Tibial nerve (tissue), 4 donors: ENCODE measurements at regions not wholly inside any gene's neighbourhood (a gene's known extent, or its start where the extent isn't known, plus 50 kb on each side); places are given as distances from the start of the nearest gene placed in this dataset.

Experiments used
- DNase-seq, 2 donors: peaks; one replicate each; pipeline ENCODE4 v3.0.0-alpha.2; 2019; ENCODE audit warnings: low spot score in 2 of 2
- H3K27ac ChIP-seq, 4 donors: fragments of 200-600 bp; sonication (generic) in 3 of 4; one replicate each; pipeline ENCODE4 v1.5.1; 2017 to 2019; ENCODE audit warnings: mild to moderate bottlenecking in 1 of 4
- H3K27me3 ChIP-seq, 2 donors: fragments of 200-600 bp; sonication (generic) in 1 of 2; one replicate each; pipeline versions ENCODE4 v1.5.1 to v1.6.0; 2017 to 2019
- H3K36me3 ChIP-seq, 3 donors: fragments of 200-600 bp; sonication (generic); one replicate each; pipeline ENCODE4 v1.5.1; 2018 to 2019
- H3K4me1 ChIP-seq, 4 donors: fragments of 200-600 bp; sonication (generic) in 3 of 4; one replicate each; pipeline ENCODE4 v1.5.1; 2017 to 2019
- H3K4me3 ChIP-seq, 4 donors: fragments of 200-600 bp; sonication (generic) in 3 of 4; one replicate each; pipeline ENCODE4 v1.5.1; 2017 to 2019; ENCODE audit warnings: mild to moderate bottlenecking in 1 of 4, moderate library complexity in 1 of 4
- H3K9me3 ChIP-seq, 4 donors: fragments of 200-600 bp; sonication (generic) in 3 of 4; one replicate each; pipeline ENCODE4 v1.5.1; 2017 to 2019
- CTCF ChIP-seq, 5 experiments: fragments of 200-600 bp in 3 of 5; fragments of 450-650 bp in 2 of 5; sonication (generic) in 3 of 5; IDR thresholded peaks; one replicate each; pipeline ENCODE4 v1.5.1; 2016 to 2019; ENCODE audit warnings: antibody characterized with exemption in 5 of 5, mild to moderate bottlenecking in 3 of 5, moderate library complexity in 2 of 5
- EP300 ChIP-seq, 2 donors: sonication (generic); formaldehyde crosslinking; IDR thresholded peaks; one replicate each; pipeline ENCODE4 v1.6.1; 2017; ENCODE audit warnings: antibody characterized with exemption in 2 of 2, mild to moderate bottlenecking in 1 of 2
- POLR2A ChIP-seq, 2 donors: fragments of 450-650 bp; IDR thresholded peaks; one replicate each; pipeline ENCODE4 v1.6.1; 2017; ENCODE audit warnings: antibody characterized with exemption in 2 of 2, mild to moderate bottlenecking in 2 of 2, moderate library complexity in 2 of 2
- WGBS, 2 donors: methylation state at CpG; one replicate each; pipeline ENCODE4 v1.1.5; 2018; 5-methylcytosine and 5-hydroxymethylcytosine counted together

DNA sequence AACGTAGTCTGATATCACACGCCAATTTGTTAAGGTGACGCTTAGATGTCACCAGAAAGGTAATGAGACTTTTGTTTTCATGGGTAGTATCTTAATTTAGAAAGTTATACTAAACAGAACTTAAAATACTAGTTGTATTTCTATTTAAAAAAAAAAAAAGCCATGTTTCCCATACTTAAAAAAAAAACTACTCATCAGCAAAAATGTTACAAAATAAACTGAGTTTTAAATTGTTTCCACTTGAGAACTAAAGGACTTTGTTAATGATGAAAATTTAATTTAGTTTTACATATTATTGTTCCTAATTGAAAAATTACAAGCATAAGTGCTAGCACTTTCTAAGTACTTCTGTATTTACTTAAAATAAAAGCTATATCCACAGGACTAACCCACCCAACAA is 300.8 kb upstream of the ATP11B start:
- WGBS, 2 donors = 97% methylated on average over 3 of the region's 3 CpGs
- Histone ChIP-seq H3K27ac (no peak overlapping the region), H3K4me1 (peaks cover 0 to 5% (median 0%) of the 10 kb centered on the region in 4 donors), H3K36me3 (no peaks in the 10 kb centered on the region), H3K4me3 (no peak overlapping the region), H3K9me3 (no peaks in the 10 kb centered on the region), H3K27me3 (no peaks in the 10 kb centered on the region)
- TF ChIP-seq CTCF (IDR thresholded peaks at IDR 0.05) = no peak
- no peak for TF ChIP-seq EP300 (IDR thresholded peaks at IDR 0.05)
- TF ChIP-seq POLR2A (IDR thresholded peaks at IDR 0.05) = no peak
- no peak for DNase-seq

DNA sequence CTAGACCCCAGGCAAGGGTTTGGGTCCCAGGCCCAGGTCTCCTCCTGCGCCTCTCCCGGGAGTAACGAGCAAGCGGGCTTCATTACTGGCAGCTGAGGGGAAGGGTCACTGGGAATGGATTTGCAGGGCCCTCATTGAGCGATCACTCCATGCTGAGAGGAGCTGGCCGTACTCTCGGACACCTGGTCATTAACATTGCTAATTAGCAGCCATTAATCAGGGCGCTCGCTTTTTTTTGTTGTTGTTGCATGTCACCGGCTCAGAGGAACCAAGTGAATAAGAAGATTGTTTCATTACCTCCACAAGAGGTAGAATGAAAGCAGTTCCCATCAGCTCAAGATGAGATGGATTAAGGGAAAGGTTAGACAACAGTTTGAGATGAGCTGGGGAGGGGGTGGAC is 293.0 kb upstream of the ATP11B start:
- DNase-seq = no peak
- TF ChIP-seq CTCF (IDR thresholded peaks at IDR 0.05) (no peak), EP300 (IDR thresholded peaks at IDR 0.05) (no peak), POLR2A (IDR thresholded peaks at IDR 0.05) (no peak)
- whole genome bisulfite sequencing, 2 donors = 84 to 87% methylated on average over 10 of the region's 10 CpGs

DNA sequence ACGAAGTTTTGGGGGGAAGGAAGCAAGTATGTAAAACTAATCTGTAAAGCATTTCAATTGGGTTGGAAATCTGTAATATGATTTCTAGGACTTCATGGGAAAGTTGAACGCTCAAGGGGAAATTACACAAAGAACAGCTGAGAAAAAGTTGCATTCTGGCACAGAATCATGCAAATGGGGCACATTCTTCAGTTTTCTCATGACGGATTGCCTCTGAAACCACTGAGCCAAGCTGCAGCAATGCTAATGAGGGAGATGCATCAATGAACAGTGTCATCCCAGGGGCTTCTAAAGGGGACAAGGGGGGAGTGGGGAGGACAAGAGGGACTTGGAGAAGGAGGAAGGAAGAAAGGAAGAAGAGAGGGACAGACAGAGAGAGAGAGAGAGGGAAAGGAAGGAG is 291.4 kb upstream of the ATP11B start:
- no peak for DNase-seq
- H3K36me3 ChIP-seq = no peaks in the 10 kb centered on the region
- peak overlapping the region in 1 of 4 donors; percentile 22 for H3K27ac ChIP-seq
- no peak overlapping the region for H3K4me3 ChIP-seq
- WGBS, 2 donors = 25 to 29% methylated on average over 3 of the region's 3 CpGs
- no peaks in the 10 kb centered on the region for H3K4me1 ChIP-seq
- no peaks in the 10 kb centered on the region for H3K9me3 ChIP-seq
- H3K27me3 ChIP-seq = no peaks in the 10 kb centered on the region
- no peak for TF ChIP-seq EP300 (IDR thresholded peaks at IDR 0.05)

More for the DNA sequence above, 293.0 kb upstream of the ATP11B start:
- Histone ChIP-seq H3K27me3 (no peaks in the 10 kb centered on the region), H3K27ac (no peak overlapping the region), H3K4me3 (no peak overlapping the region), H3K36me3 (no peaks in the 10 kb centered on the region), H3K4me1 (no peaks in the 10 kb centered on the region), H3K9me3 (no peaks in the 10 kb centered on the region)

GRCh38 chr3:182503401-182503800 is 289.9 kb upstream of the ATP11B start:
- DNase-seq = no peak
- peaks cover 0 to under 1% (median 0%) of the 10 kb centered on the region in 4 donors for H3K4me1 ChIP-seq
- H3K36me3 ChIP-seq = no peaks in the 10 kb centered on the region
- TF ChIP-seq CTCF (IDR thresholded peaks at IDR 0.05) (no peak), EP300 (IDR thresholded peaks at IDR 0.05) (no peak), POLR2A (IDR thresholded peaks at IDR 0.05) (no peak)
- no peaks in the 10 kb centered on the region for H3K9me3 ChIP-seq
- 70 to 78% methylated on average over 2 of the region's 2 CpGs for WGBS, 2 donors
- H3K27me3 ChIP-seq = no peaks in the 10 kb centered on the region
- H3K4me3 ChIP-seq = no peak overlapping the region
- no peak overlapping the region for H3K27ac ChIP-seq

GRCh38 chr3:182508919-182509711 is 284.2 kb upstream of the ATP11B start:
- Histone ChIP-seq H3K9me3 (no peaks in the 10 kb centered on the region), H3K27ac (peak overlapping the region in 3 of 4 donors; percentile 32 to 76 (median 64)), H3K36me3 (no peaks in the 10 kb centered on the region), H3K4me3 (peak overlapping the region in 1 of 4 donors; percentile 17), H3K4me1 (peaks cover 0 to 17% (median 3%) of the 10 kb centered on the region in 4 donors), H3K27me3 (no peaks in the 10 kb centered on the region)
- WGBS, 2 donors = 19 to 23% methylated on average over 13 of the region's 13 CpGs
- TF ChIP-seq EP300 (IDR thresholded peaks at IDR 0.05) (no peak), CTCF (IDR thresholded peaks at IDR 0.05) (no peak)
- no peak for DNase-seq
